Cardiac fibroblast (primary cell): ENCODE measurements at regions not wholly inside any gene's neighbourhood (a gene's known extent, or its start where the extent isn't known, plus 50 kb on each side); places are given as distances from the start of the nearest gene placed in this dataset.
"Not testable (repeated sequence)": the region's sequence is repeated elsewhere in the genome, so short reads cannot be mapped to it uniquely, and the experiment has no call there.

Source experiments
- DNase-seq, 2 donors: peaks; one replicate each; pipeline versions ENCODE4 v3.0.0 to v3.0.0-alpha.2; 2010; ENCODE audit warnings: low read depth in 2 of 2
- H3K4me3 ChIP-seq, 2 donors: replicated peaks in 1 of 2; 1 replicate in 1 of 2; 2 replicates in 1 of 2; pipeline ENCODE4 v1.5.1; 2011; ENCODE audit warnings: low read depth in 2 of 2, low read length in 2 of 2, mild to moderate bottlenecking in 2 of 2, moderate library complexity in 1 of 2
- TF ChIP-seq, protein P1 (sequence below): IDR thresholded peaks from one replicate; pipeline ENCODE4 v1.5.1; 2011; ENCODE audit warnings: low read depth, mild to moderate bottlenecking, low read length, inconsistent platforms

GRCh38 chr14:106039400-106039799, 513.0 kb downstream of the TMEM121 start:
- TF ChIP-seq, protein P1, sequence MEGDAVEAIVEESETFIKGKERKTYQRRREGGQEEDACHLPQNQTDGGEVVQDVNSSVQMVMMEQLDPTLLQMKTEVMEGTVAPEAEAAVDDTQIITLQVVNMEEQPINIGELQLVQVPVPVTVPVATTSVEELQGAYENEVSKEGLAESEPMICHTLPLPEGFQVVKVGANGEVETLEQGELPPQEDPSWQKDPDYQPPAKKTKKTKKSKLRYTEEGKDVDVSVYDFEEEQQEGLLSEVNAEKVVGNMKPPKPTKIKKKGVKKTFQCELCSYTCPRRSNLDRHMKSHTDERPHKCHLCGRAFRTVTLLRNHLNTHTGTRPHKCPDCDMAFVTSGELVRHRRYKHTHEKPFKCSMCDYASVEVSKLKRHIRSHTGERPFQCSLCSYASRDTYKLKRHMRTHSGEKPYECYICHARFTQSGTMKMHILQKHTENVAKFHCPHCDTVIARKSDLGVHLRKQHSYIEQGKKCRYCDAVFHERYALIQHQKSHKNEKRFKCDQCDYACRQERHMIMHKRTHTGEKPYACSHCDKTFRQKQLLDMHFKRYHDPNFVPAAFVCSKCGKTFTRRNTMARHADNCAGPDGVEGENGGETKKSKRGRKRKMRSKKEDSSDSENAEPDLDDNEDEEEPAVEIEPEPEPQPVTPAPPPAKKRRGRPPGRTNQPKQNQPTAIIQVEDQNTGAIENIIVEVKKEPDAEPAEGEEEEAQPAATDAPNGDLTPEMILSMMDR = no peak
- DNase-seq = no peak
- no peak overlapping the region for H3K4me3 ChIP-seq

DNA sequence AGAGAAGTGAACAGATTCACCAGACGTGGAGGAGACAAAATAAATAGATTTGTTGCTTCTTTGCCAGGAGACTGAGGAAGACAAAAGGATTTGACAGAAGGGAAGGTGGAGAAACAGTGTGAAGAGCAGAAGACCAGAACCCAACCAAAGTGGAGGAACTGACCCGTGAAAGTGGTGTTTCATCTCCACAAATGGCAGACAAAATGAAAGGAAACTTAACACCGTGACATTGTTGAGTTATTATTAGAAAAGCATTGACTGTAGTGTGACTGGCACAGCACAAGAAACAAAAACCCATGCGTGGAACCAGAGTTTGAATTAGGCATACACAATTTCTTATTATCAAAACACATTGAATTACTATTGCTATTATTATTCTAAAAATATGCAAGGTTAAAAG, 518.1 kb downstream of the TMEM121 start:
- TF ChIP-seq, protein P1 = no peak
- H3K4me3 ChIP-seq = no peak overlapping the region
- no peak for DNase-seq

DNA sequence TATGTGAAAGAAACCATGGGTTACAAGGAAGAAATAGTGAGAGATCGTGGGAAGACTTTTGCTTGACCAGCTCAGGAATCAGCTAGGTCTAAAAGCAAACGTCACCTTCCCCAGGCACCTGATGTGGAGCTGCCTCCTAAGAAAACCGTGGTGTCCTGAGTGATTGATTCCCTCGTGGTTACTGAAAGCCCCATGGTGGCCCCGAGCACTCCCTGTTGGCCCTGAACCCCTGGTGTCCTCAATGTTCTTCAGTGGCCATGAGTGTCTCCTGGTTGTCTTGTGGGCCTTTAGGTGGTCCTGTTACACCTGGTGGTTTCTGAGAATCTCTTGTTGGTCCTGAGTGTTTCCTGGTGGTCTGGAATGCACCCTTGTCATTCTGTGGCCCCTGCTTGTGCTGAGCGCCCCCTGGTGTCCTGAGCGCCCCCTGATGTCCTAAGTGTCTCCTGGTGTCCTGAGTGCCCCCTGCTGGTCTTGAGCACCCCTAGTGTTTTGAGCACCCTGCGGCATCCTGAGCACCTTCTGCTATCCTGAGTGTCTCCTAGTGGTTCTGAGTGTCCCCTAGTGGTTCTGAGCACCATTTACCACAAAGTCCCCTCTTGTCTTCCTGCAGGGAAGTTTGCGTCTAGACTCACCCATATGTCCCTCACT, 518.7 kb downstream of the TMEM121 start:
- peak in 1 of 2 donors; percentile 15 for DNase-seq

GRCh38 chr14:106051796-106052195, 525.4 kb downstream of the TMEM121 start:
- H3K4me3 ChIP-seq = no peak overlapping the region
- TF ChIP-seq, protein P1 = no peak
- no peak for DNase-seq

More for the DNA sequence above, 518.7 kb downstream of the TMEM121 start:
- TF ChIP-seq, protein P1 = peak; percentile 14
- no peak overlapping the region for H3K4me3 ChIP-seq

DNA sequence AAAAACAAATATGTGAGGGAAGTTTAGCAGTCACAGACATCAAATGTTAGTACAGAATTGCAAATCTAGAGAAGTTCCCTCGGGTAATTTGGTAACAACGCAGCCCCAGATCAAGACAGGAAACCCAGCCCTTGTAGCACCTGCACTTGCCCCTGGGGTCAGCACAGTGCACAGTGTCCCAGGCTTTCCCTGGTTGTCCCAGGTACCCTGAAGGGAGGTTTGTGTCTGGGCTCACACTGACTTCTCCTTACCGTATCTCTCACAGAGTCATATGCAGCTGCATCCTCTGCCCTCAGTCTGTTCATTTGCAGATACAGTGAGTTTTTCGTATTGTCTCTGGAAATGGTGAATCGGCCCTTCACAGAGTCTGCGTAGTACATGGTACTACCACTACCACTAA, 528.9 kb downstream of the TMEM121 start:
- H3K4me3 ChIP-seq = no peak overlapping the region
- no peak for DNase-seq
- TF ChIP-seq, protein P1 = no peak

DNA sequence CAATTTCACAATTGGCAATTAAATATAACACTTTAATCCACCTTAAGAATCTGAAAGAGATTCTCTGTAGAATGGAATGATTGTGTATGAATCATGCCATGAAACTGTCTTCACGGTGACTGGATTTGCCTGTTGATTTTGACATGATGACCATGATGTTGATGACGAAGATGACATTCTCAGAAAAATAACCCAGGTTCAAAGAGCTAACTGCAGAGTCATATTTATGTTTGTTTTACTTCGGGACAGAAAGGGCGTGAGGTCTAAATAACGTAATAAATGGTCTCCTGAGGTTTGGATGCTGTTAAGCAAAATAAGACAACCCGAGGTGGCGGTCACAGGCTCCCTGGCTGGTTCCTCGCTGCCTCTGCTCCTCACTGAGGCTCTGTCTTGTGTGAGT, 532.0 kb downstream of the TMEM121 start:
- no peak for DNase-seq
- TF ChIP-seq, protein P1 = no peak
- no peak overlapping the region for H3K4me3 ChIP-seq

DNA sequence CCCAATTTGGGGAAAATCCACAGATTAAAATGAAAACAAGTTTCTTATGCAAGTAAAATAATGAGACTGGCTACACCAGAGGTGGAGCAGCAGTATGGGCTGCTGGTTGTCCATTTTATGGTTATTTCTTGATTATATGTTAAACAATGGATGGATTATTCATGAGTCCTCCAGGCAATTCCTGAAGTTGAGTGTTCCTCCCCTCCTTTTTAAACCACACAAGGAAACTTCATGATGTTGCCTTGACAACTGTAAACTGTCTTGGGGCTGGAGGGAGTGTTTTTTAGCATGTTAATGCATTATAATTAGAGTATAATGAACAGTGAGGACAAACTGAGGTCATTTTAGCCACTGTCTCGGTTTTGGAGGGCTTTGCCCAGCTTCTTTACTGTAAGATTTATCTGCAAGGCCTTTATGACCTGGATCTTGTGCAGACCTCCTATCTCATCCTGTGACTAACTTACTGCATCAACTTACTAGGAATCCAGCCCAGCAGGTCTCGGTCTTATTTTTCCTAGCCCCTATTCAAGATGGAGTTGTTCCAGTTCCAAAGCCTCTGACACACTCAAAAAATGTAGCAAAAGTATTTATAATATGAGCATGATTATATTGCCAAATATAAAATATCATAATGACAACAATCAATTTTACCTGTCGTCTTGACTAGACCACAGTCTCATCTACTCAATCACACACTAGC, 534.0 kb downstream of the TMEM121 start:
- H3K4me3 ChIP-seq = no peak overlapping the region
- no peak for DNase-seq
- TF ChIP-seq, protein P1 = no peak

DNA sequence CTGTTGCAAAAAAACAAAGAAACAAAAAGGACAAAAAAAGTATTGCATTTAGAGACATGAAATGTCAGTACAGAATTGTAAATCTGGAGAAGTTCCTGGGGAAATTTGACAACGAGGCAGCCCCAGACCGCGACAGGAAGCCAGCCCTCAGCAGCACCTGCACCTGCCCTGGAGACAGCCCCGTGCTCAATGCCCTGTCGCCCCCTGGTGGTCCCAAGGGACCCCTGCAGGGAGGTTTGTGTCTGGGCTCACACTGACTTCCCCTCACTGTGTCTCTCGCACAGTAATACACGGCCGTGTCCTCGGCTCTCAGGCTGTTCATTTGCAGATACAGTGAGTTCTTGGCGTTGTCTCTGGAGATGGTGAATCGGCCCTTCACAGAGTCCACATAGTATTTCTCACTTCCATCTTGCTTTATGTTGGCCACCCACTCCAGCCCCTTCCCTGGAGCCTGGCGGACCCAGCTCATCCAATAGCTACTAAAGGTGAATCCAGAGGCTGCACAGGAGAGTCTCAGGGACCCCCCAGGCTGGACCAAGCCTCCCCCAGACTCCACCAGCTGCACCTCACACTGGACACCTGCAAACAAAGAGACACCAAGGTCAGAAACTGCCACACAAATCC, 535.6 kb downstream of the TMEM121 start:
- not testable (repeated sequence) for DNase-seq, H3K4me3 ChIP-seq
